GM19395 (cell line): ENCODE measurements at regions not wholly inside any gene's neighbourhood (a gene's known extent, or its start where the extent isn't known, plus 50 kb on each side); places are given as distances from the start of the nearest gene placed in this dataset.
"Not testable (repeated sequence)": the region's sequence is repeated elsewhere in the genome, so short reads cannot be mapped to it uniquely, and the experiment has no call there.

Source experiments
- ATAC-seq: cut with Tn5 transposase; IDR thresholded peaks from one replicate; pipeline ENCODE4 v1.9.1; 2021; ENCODE audit warnings: mild to moderate bottlenecking, moderate library complexity; ENCODE audit not compliant: unreplicated experiment

DNA sequence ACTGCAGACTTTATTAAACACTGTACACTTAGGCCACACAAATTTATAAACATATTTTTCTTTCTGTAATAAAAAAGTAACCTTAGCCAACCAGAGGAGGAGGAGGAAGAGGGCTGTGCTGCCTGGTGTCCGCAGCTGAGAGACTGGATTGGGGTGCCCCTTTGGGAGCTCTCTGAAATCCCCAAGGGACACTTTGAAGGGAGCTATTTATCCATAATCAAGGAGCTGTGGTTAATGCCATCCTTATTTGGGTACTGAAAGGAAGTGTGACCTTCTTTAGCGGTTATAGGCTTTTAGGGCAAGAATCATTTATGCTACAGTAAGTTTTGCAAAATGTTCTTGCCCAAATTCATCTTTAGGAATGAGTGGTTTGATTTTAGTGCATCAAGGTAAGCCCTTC, 125.8 kb downstream of the RASSF10 start:
- ATAC-seq: no peak

DNA sequence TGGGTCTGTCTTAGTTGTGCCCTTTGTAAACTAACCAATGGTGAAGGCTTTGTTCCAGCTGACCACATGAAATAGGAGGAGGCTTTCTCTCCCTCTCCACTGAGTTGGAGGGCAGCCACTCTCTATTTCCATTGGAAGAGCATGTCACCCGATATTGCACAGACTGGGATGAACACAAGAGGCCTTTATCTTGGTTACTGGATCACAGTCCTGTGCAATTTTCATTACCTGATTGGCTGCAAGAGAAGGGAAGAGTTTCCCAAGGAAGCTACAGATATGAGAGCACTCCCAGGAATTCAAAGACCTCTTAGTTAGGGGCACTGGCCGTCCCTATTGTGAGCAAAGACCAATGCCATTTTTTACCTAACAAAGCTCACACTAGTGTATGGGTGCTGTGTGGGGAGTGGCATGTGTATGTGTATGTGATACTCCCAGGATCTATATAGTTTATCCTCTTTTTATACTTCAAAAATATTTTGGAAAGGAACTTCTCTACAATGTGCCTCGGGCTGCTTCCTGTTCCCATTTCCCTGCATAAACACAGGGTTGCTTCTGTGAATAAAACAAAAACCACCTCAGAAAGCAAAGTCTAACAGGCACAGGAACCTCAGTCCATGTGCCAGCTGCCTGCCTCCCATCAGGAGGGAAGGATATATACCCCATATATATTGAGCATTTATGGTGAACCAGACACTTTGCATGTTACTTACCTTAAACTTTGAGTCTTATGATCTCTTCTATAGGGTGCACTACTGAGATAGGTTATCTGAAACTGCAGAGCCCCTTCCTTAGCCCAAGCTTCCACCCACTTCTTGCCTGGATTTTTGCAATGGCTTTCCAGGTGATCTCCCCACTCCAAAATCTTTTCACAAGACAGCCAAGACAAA, 126.5 kb downstream of the RASSF10 start:
- no peak for ATAC-seq

DNA sequence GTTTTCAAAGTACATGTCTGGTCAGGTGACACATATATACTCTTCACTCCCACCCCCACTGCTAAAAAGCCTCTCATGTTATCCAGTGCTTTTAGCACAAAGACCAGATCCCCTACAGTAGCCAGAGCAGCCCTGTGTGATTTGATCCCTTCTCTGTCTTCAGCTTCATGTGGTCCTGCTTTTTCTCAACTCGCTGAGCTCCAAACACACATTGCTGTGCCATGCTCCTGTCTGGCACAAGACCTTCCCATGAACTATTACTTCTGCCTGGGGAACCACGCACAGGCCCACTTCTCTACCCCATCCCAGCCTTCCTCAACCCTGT, 127.1 kb downstream of the RASSF10 start:
- ATAC-seq: no peak

DNA sequence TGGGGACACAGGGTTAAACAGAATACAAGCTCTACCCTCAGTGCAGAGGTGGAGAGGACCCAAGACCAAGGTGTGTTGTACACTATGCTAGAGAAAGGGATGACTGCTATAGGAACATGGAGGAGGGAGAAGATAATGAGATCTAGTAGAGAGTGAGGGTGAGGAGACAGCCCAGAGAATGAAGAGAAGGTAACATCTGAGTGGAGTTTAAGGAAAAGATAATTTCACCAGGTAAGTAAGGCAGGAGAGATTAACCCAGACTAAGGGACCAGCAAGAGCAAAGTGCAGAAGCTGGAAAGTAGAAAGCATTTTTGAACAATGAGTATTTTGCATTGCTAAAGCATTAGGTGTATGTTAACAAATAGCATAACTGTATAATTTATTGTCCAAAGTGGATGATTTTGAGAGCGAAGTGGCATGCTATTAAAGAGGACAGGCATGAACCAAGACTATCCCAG, 128.8 kb downstream of the RASSF10 start:
- no peak for ATAC-seq

DNA sequence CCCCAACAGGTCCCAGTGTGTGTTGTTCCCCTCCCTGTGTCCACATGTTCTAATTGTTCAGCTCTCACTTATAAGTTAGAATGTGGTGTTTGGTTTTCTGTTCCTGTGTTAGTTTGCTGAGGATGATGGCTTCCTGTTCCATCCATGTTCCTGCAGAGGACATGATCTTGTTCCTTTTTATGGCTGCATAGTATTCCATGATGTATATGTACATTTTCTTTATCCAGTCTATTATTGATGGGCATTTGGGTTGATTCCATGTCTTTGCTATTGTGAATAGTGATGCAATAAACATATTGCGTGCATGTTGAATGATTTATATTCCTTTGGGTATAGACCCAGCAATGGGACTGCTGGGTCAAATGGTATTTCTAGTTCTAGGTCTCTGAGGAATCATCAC, 130.0 kb downstream of the RASSF10 start:
- ATAC-seq: not testable (repeated sequence)

DNA sequence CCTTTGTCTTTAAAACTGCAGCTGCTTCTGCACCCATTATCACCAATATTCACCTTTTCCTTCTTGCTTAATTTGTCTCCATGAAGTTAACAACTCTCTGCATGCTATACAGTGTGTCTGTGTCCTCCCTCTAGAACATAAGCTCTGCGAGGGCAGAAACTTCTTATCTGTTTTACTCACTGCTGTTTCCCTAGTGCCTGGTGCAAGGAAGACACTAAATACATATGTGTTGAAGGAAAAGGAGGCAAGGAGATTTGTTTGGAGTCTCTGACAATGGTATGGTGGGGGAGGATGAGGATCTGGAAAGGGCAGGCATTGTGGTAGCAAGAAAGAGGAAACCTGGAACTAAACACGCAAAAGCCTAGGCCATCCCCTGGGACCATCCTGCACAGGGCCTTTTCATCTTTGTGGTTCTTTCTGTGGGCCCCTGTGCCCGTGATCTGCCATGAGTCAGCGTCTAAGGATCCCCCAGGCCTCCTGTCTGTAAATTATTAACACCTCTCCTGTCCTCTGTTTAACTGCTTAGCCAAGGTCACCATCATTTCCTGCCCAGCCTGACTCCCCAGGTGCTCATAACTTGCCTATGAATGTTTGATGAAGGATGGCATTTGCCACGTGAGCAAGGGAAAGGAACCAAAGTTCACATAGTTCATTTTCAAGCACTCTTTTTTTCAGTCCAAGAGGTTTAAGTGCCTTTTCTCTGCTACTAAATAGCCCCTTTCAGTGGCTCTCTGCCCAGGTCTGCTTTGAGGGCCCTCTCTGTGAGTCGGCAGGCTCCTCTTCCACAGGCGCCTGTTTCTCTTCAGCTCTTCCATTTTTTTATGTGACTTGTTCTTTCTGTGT, 131.1 kb downstream of the RASSF10 start:
- peak; percentile 91 for ATAC-seq

DNA sequence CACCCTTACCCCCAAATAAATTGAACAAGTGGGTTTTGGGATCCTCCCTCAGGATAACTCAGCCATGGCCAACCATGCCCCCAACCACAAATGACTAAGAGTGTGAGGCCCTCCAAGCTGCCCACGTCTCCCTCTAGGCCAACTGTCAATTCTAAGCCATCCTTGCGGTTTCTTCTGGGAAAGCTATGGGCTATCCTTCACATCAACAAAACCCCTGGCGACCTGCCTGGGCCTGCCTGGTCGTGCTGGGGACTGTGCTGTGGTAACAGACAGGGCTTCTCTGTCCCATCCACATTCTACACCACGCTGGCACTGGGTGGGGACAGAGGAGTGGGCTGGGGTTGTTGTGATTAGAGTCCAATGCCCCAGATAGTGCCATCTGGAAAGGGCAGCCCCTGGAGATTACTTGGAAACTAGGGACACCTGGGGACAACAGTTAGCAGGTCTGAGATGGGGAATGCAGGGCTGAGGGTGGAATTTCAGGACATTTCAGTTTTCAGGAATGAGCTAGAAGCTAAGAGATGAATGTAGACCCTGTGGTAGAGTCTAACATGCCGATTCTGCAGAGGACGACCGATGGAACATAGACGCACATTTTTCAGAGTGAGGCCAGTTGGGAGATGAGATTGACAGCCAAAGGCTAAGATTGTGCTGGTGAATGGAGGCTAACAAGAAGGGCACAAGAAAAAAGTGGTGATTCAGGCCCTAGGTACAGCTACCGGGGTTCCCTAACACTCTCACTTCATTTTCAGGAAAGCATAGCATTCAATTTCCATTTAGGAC, 131.9 kb downstream of the RASSF10 start:
- peak; percentile 11 for ATAC-seq

DNA sequence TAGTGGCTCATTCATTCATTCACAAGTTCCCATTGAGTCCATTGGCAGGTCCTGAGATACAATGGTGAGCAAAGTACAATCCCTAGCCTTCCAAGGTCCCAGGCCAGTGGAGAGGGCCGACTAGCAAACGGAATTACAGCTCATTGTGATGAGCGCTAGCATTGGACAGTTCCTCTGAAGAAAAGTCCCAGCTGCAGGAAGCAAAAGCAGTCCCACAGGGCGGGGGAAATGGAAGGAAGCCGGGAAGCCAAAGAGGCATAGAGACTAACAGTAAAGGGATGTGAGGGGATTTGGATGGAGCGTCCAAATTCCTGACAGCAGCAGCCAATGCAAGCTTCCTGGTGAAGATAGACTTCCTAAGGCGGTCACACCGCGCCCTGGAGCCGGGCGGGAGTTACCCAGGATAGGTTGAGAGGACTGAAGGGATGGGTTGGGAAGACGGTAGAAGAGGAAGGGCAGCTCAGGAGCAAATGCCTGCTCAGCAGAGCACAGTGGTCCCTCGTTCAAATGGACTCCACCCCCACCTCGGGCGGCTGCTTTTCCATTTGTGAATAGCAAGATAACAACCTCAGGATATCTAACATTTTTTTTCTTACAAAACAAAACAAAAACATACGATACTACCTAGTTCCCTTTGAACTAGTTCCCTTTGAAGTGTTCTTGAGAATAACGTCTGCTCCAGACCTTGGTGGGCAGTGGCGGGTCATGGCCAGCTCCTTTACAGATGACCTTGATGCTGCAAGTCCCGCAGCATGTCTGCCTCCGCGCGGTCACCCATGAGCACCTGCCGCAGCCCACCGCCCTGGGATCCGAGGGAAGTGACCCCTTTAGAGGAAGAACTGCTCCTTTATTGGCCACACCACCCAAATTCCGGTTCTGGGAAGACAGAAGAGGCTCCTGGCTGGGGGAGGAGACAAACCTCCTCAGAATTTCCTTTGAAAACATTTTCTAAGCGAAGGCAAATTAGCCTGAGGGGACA, 132.9 kb downstream of the RASSF10 start:
- no peak for ATAC-seq

DNA sequence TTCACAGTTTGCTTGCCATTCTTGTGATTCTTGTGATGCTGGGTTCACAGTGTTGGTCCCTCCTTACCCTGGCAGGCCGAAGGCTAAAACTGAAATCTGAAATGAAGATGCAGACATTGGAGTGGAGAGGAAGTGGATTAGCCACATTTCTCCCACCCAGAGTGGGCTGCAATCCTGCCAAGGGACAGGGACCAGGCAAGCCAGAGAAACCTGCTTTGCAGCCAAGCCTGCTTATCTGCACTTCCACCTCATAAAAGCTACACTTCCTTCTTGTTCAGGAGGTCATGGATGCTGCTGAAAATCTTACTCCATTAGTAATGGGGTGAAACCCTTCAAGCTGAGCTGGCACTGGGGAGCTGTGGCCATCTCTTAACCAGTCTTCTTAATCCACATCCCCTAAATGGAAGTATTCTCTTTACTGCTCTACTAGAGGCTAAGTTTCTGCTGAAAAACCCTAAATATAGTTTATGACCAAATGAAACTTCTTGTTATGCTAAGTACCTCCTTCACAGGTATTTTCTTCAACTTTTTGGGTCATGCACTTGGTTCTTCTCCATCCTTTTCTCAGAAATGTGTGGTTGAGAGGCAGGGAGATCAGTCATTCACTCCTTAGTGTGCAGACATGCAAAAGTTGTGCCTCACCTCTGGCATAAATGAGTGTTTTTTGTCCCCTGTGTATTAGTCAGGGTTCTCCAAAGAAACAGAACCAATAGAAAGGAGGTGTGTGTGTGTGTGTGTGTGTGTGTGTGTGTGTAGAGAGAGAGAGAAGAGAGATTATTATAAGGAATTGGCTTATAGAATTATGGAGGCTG, 133.9 kb upstream of the BMAL1 start:
- ATAC-seq: no peak

DNA sequence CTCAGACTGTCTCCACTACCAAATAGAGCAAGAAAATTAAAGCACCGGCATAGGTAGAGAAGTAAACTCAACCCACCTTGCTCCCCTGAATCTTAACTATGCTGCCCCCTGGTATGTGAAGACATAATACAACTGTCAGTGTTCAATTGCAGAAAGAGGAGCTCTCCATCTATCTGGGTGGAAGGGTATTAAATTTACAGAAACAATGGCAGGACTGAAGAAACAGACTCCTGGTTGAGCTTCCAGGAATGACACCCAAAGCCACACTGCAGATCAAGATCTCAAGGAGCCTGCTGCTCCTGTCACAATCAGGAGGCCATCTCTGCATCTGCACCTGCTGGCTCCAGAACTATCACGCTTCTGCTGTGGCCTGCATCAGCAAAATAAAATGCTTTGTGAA, 132.1 kb upstream of the BMAL1 start:
- no peak for ATAC-seq

DNA sequence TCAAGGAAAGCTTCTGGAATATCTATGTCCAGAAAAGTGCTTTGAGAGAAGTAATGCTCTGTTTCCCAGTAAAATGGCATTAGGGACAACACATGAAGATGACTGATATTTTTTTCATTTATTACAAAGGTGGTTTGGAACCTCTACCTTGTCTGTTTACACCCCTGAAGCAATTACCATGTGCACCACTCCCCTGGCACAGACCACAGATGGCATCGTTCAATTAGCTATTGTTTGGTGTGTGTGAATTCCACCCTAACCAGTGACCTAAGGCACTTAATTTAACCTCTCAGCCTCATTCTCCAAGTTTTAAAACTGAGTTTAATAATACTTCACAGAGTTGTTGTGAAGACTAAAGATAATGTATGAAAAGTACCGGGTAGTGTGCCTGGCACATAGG, 127.6 kb upstream of the BMAL1 start:
- ATAC-seq: no peak

DNA sequence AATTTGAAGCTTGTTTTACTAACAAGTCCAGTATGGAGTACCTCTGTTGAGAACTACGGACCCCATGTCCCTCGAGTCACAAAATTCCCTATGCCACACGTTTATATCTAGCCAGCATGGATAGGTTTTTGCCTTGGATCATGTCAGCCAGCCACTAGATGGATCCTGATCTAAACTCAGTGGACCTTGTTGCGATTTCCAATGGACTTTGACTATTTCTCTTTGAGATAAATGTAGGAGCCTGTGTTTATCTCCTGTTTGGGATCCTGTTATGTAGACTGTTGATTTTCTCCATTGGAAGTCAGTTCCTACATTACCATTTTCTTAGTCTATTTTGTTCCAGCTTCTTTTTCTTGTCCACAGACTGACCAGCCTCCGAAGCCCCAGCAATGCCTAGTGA, 127.1 kb upstream of the BMAL1 start:
- ATAC-seq: no peak

DNA sequence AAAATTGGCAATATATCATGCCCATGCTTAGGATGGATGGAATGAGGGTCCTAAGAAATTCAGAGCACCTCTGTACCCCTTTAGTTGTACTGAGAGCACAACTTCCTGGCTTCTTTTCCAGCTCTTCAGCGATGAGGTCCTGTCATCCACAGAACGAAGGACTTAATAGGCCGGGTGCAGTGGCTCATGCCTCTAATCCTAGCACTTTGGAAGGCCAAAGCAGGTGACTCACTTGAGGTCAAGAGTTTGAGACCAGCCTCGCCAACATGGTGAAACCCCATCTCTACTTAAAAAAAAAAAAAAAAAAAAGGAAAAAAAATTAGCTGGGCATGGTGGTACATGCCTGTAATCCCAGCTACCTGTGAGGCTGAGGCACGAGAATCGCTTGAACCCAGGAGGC, 125.3 kb upstream of the BMAL1 start:
- ATAC-seq: no peak

DNA sequence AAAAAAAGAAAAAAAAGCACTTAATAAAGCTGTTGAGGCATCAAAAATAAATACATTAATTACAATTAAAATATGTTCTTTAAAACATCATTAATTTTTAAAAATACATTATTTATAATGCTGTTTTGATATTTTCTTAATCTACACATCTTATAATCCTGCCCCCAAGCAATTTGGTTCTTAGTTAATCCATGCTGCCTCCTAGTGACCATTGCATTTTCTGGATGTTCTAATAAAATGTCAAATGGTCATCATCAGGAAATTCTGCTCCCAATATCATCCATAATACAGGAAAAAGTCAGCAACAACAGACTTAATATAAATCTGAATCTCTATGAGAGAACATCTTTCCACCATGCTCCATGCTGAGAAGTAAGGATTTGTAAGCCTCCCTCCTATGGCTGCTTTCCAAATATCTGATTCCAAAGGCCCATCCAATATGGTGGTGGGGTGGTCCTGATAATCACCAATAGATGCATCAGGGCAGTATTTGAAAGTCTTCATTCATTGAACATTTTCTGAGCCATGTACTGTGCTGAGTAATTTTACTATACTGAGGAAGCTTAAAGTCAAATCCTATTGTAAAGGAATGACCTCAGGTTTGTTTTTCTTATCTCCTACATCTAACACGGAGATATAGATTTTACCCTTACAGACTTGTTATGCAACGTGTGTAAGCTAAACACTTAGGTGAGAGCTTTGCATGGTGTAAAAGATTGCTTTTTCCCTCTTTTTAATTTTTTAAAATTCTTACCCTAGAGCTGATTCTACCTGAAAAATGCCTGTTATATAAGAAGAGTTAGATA, 124.7 kb upstream of the BMAL1 start:
- ATAC-seq: no peak

DNA sequence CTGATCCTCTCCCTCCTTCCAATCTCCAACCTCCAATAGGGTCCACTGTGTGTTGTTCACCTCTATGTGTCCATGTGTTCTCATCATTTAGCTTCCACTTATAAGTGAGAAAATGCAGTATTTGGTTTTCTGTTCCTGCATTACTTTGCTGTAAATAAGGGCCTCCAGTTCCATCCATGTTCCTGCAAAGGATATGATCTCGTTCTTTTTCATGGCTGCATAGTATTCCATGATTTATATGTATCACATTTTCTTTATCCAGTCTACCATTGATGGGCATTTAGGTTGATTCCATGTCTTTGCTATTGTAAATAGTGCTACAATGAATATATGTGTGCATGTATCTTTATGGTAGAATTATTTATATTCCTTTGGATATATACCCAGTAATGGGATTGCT, 123.2 kb upstream of the BMAL1 start:
- ATAC-seq: not testable (repeated sequence)

DNA sequence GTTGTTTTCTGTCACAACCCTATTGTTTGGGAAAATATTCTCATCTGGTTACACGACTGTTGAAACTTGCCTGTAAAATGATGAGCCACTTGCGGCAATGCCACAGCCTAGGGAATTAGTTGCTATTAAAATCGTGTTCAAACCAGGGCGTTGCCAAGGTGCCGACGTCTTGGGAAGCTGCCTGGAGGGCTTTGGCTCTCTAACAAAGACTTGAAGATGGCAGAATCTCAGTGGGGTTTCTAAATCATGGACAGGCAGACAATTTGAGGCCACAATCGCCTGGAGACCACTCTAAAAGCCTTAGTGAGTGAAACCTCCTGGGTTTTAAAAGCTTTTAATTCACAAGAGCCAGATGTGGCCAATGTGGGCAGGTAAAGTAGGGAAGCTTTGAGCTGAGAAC, 117.2 kb upstream of the BMAL1 start:
- ATAC-seq: no peak

DNA sequence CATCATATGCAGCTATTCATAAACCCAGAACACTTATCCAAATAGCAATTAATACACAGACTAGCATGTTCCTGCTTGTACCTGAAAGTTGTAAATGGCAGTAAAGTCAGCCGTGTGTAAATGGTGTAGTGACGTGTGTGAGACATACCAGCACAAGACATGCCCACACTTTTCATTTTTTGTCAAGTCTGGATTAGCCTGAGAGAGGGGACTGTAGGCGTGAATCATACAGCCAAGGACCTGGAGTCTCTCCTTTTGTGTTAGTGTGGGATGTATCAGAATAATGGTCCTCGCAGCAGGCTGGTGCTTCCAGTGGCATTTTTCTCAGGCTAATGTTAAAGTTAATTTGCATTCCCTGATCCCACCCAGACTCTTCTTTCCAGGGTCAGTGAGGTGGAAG, 116.8 kb upstream of the BMAL1 start:
- no peak for ATAC-seq

DNA sequence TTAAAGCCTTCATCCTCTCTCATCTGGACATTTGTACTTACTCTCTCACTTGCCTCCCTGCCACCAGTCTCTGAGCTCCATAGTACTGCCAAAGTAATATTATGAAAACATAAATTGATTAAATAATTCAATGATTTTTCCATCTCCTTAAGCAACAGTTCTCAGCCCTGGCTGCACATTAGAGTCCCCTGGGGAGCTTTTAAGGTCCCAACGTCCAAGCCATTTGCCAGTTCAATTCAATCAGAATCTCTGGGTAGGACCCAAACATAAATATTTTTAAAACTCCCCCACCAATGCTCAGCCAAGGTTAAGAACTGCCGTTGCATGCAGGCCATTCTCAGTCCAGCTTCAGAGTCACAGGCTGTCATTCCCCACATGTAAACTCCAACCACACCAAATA, 114.4 kb upstream of the BMAL1 start:
- no peak for ATAC-seq

DNA sequence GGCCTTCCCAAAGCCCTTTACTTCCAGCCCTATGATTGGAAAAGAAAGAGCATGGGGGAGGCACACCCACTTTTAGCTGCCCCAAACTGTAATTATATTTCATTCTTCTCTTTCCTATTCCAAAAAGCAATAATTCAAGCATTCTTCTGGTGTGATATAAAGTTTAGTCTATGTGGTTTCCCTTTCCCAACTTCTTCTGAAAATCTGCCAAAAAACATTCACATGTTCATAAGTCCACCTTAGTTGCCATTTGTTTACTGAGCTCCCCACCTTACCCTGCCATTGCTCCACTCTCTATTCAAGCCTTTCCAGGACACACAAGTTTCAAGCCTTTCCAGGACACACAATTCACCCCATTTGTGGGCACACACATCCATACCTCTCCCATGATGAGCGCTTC, 111.6 kb upstream of the BMAL1 start:
- ATAC-seq: no peak
